GM19240 (cell line): ENCODE measurements at regions not wholly inside any gene's neighbourhood (a gene's known extent, or its start where the extent isn't known, plus 50 kb on each side); places are given as distances from the start of the nearest gene placed in this dataset.
"Not testable (repeated sequence)": the region's sequence is repeated elsewhere in the genome, so short reads cannot be mapped to it uniquely, and the experiment has no call there.

Source experiments
- DNase-seq: peaks from one replicate; pipeline ENCODE4 v3.0.0; 2011; ENCODE audit warnings: low spot score; ENCODE audit not compliant: insufficient read length

- DNase-seq, result no peak
These were observed 63.8 kb upstream of the WNT7B start for GRCh38 chr22:46040471-46041465.

- no peak for DNase-seq
These were observed 64.7 kb upstream of the WNT7B start for GRCh38 chr22:46041642-46042041.

- no peak for DNase-seq
These were observed 65.8 kb upstream of the WNT7B start for GRCh38 chr22:46042786-46043185.

GRCh38 chr22:46043339-46043738 lies 66.4 kb upstream of the WNT7B start:
- no peak for DNase-seq

- DNase-seq, result no peak
These were observed 67.1 kb upstream of the WNT7B start for GRCh38 chr22:46043816-46044620.

- no peak for DNase-seq
These were observed 67.9 kb upstream of the WNT7B start for GRCh38 chr22:46044621-46045458.

- DNase-seq, result no peak
These were observed 68.7 kb upstream of the WNT7B start for GRCh38 chr22:46045459-46046298.

GRCh38 chr22:46046299-46046685 lies 69.3 kb upstream of the WNT7B start:
- DNase-seq, result no peak

GRCh38 chr22:46047226-46047625 lies 70.3 kb upstream of the WNT7B start:
- no peak for DNase-seq

- DNase-seq, result no peak
These were observed 71.1 kb upstream of the WNT7B start for GRCh38 chr22:46047841-46048595.

- not testable (repeated sequence) for DNase-seq
These were observed 71.7 kb upstream of the WNT7B start for GRCh38 chr22:46048661-46049060.

GRCh38 chr22:46049726-46050450 lies 72.9 kb upstream of the WNT7B start:
- DNase-seq, result no peak

- no peak for DNase-seq
These were observed 73.5 kb upstream of the WNT7B start for GRCh38 chr22:46050451-46050845.

GRCh38 chr22:46050916-46051614 lies 74.1 kb upstream of the WNT7B start:
- no peak for DNase-seq

- DNase-seq, result no peak
These were observed 74.7 kb upstream of the WNT7B start for GRCh38 chr22:46051646-46052045.

- no peak for DNase-seq
These were observed 75.4 kb upstream of the WNT7B start for GRCh38 chr22:46052331-46052771.

- DNase-seq, result no peak
These were observed 76.0 kb upstream of the WNT7B start for GRCh38 chr22:46052801-46053562.
